Neural crest cell (in vitro differentiated cells): ENCODE measurements at regions not wholly inside any gene's neighbourhood (a gene's known extent, or its start where the extent isn't known, plus 50 kb on each side); places are given as distances from the start of the nearest gene placed in this dataset.

Experiments
- DNase-seq: peaks from one replicate; pipeline ENCODE4 v3.0.0; 2021; ENCODE audit warnings: low read depth, mixed read lengths, low spot score
- H3K27ac Mint-ChIP-seq: one replicate; pipeline ENCODE4 v1.8.0; 2021; ENCODE audit warnings: mild to moderate bottlenecking, mixed read lengths; ENCODE audit not compliant: unreplicated experiment
- H3K27me3 Mint-ChIP-seq: 2 replicates; pipeline ENCODE4 v1.8.0; 2021; ENCODE audit warnings: low read depth, mild to moderate bottlenecking, mixed read lengths
- H3K36me3 Mint-ChIP-seq: 2 replicates; pipeline ENCODE4 v1.8.0; 2021; ENCODE audit warnings: low read depth, mild to moderate bottlenecking, mixed read lengths
- H3K4me1 Mint-ChIP-seq: 2 replicates; pipeline ENCODE4 v1.8.0; 2021; ENCODE audit warnings: mixed read lengths
- H3K4me3 Mint-ChIP-seq: one replicate; pipeline ENCODE4 v1.8.0; 2021; ENCODE audit warnings: mild to moderate bottlenecking, mixed read lengths
- H3K9me3 Mint-ChIP-seq: 2 replicates; pipeline ENCODE4 v1.8.0; 2021; ENCODE audit warnings: mixed read lengths
- TF ChIP-seq, protein P1 (sequence below): fragments of 200-600 bp; sonication (generic); conservative IDR thresholded peaks from 2 replicates; pipeline ENCODE4 v1.5.0; 2021; ENCODE audit warnings: antibody characterized with exemption, mild to moderate bottlenecking

DNA sequence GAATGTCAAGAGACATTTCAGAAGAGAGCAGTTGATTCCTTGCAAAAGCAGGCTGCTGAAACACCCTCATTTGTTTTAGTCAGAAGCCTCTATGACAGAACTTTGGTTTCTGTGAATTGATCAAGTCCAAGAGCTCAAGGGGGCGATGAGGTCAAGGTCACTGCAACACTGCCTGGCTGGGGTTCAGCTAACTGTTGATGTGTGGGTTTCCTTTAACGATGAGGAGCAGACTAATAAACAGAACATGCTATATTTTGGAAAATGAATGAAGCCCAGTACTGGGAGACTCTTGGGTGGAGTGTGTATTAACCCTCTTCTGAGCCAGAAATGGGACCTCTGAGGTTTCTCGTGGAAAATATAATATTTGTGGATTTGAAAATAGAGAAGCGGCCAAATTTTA, 109.3 kb downstream of the ZC3H11B start:
- Mint-ChIP-seq H3K27ac (no peak overlapping the region), H3K4me3 (no peak overlapping the region), H3K27me3 (no peaks in the 10 kb centered on the region), H3K4me1 (no peaks in the 10 kb centered on the region), H3K9me3 (no peaks in the 10 kb centered on the region), H3K36me3 (no peaks in the 10 kb centered on the region)
- no peak for DNase-seq
- TF ChIP-seq, protein P1, sequence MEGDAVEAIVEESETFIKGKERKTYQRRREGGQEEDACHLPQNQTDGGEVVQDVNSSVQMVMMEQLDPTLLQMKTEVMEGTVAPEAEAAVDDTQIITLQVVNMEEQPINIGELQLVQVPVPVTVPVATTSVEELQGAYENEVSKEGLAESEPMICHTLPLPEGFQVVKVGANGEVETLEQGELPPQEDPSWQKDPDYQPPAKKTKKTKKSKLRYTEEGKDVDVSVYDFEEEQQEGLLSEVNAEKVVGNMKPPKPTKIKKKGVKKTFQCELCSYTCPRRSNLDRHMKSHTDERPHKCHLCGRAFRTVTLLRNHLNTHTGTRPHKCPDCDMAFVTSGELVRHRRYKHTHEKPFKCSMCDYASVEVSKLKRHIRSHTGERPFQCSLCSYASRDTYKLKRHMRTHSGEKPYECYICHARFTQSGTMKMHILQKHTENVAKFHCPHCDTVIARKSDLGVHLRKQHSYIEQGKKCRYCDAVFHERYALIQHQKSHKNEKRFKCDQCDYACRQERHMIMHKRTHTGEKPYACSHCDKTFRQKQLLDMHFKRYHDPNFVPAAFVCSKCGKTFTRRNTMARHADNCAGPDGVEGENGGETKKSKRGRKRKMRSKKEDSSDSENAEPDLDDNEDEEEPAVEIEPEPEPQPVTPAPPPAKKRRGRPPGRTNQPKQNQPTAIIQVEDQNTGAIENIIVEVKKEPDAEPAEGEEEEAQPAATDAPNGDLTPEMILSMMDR = no peak

DNA sequence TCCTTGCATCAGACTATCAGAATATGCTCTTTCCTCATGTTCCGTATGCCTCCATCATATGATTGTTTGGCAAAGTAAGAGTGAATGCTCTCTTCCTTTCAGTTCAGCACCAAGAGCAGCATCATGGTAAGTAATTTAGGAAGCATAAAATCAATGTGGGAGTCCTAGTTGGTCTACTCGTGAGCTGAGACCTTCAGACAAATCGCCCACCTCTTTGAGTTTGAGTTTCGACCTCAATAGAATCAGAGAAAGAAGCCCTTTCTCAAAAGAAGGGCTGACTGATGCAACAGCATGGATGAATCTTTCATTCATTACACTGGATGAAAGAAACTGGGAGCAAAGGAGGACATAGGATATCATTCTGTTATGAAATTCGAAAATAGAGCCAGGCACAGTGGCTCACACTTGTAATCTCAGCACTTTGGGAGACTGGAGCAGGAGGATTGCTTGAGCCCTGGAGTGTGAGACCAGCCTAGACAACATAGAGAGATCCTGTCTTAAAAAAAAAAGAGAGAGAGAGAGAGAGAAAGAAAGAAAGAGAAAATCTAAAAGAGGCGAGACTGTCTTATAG, 112.5 kb downstream of the ZC3H11B start:
- H3K4me1 Mint-ChIP-seq = no peaks in the 10 kb centered on the region
- H3K27me3 Mint-ChIP-seq = no peaks in the 10 kb centered on the region
- TF ChIP-seq, protein P1 = no peak
- H3K27ac Mint-ChIP-seq = no peak overlapping the region
- no peaks in the 10 kb centered on the region for H3K36me3 Mint-ChIP-seq
- no peak overlapping the region for H3K4me3 Mint-ChIP-seq
- H3K9me3 Mint-ChIP-seq = no peaks in the 10 kb centered on the region
- DNase-seq = no peak

DNA sequence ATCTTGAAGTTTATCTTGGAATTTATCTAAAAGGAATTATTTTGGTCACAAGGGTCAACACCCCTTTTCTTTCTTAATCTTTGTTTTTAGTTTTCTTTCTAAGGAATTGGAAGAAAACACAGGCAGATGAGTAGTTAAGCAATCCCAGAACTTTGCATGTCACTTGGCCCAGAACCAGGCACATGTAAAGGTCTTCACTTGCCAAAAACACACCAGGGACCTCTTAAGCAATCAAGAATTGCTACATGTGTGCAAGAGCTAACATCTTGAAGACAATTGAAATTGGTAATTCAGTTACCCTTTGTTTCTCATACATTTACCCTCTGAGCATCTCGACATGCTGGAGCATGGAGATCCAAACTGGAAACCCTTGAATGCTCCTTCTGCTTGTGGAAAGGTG, 114.2 kb downstream of the ZC3H11B start:
- Mint-ChIP-seq H3K4me1 (no peaks in the 10 kb centered on the region), H3K27me3 (no peaks in the 10 kb centered on the region), H3K27ac (no peak overlapping the region), H3K4me3 (no peak overlapping the region), H3K36me3 (no peaks in the 10 kb centered on the region), H3K9me3 (no peaks in the 10 kb centered on the region)
- TF ChIP-seq, protein P1 = no peak
- DNase-seq = no peak

DNA sequence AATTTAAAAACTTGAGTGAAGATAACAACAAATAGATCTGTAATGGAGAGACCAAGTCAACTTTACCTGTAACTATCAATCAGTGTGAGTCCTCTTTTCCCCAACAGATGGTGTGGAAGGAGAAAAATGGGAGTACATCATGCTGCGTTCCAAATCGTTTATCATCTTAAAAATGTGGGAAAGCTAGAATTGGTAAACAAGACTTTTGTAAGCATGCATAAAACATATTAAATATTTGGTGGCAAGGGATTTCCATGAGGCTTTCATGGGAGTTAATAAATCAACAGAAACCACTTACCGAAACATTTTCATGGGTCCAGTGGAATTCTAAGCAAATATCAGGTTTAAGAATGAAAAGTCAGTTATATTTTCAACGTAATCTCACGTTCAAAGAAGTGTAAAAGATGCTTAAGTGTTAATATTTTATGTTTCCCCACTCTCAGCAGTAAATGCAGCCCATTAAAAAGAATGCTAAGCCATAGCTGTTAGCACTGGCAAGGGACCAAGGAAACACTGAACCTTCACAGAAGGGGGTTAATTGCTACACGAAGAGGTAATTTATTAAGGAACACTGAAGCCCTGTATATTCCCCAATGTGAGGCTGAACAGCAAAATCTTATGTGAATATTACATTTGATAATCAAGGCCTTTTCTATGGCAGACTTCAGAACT, 117.0 kb downstream of the ZC3H11B start:
- no peak overlapping the region for H3K4me3 Mint-ChIP-seq
- no peaks in the 10 kb centered on the region for H3K36me3 Mint-ChIP-seq
- no peaks in the 10 kb centered on the region for H3K4me1 Mint-ChIP-seq
- H3K27ac Mint-ChIP-seq = no peak overlapping the region
- no peak for DNase-seq
- no peaks in the 10 kb centered on the region for H3K27me3 Mint-ChIP-seq
- TF ChIP-seq, protein P1 = no peak
- H3K9me3 Mint-ChIP-seq = no peaks in the 10 kb centered on the region

DNA sequence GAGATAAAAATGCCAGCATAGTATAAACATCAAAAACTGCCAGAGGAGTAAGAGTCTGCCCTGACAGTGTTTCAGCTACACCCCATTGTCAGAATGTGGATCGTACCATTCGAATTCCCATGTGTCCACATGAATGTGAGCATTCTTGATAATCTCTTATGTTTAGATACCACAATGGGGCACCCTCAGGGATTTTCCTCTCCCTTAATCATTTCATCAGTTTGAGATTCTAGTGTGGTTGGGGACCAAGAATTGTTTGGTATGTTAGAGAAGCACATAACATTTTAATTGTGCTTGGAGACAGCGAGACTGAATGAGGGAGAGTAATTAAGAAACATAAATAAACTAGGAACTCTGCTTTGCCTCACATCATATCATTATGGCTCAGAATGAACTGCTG, 120.2 kb downstream of the ZC3H11B start:
- DNase-seq = no peak
- H3K36me3 Mint-ChIP-seq = no peaks in the 10 kb centered on the region
- no peaks in the 10 kb centered on the region for H3K27me3 Mint-ChIP-seq
- no peaks in the 10 kb centered on the region for H3K9me3 Mint-ChIP-seq
- no peaks in the 10 kb centered on the region for H3K4me1 Mint-ChIP-seq
- H3K4me3 Mint-ChIP-seq = no peak overlapping the region
- H3K27ac Mint-ChIP-seq = no peak overlapping the region
- TF ChIP-seq, protein P1 = no peak
